T-helper 22 cell (primary cell): ENCODE measurements at regions not wholly inside any gene's neighbourhood (a gene's known extent, or its start where the extent isn't known, plus 50 kb on each side); places are given as distances from the start of the nearest gene placed in this dataset.
A peak's percentile ranks its signal among the peaks of the same experiment; 100 is the strongest.
"Not testable (repeated sequence)": the region's sequence is repeated elsewhere in the genome, so short reads cannot be mapped to it uniquely, and the experiment has no call there.

Experiments used
- DNase-seq: peaks from one replicate; pipeline ENCODE4 v3.0.0-alpha.2; 2020; ENCODE audit warnings: low read depth

- not testable (repeated sequence) for DNase-seq
These were observed 60.6 kb downstream of the GOLGA8T start for GRCh38 chr15:30195355-30196008.

- peak; percentile 13 for DNase-seq
These were observed 61.1 kb downstream of the GOLGA8T start for GRCh38 chr15:30196009-30196375.

GRCh38 chr15:30196769-30197168, 61.9 kb downstream of the GOLGA8T start:
- not testable (repeated sequence) for DNase-seq

GRCh38 chr15:30201517-30201916, 66.7 kb downstream of the GOLGA8T start:
- DNase-seq, result not testable (repeated sequence)

GRCh38 chr15:30213733-30214132, 78.9 kb downstream of the GOLGA8T start:
- DNase-seq, result not testable (repeated sequence)

- DNase-seq, result not testable (repeated sequence)
These were observed 87.0 kb downstream of the GOLGA8T start for GRCh38 chr15:30221803-30222202.

GRCh38 chr15:30222798-30223591, 88.1 kb downstream of the GOLGA8T start:
- not testable (repeated sequence) for DNase-seq

- DNase-seq, result not testable (repeated sequence)
These were observed 90.5 kb downstream of the GOLGA8T start for GRCh38 chr15:30225233-30225891.

GRCh38 chr15:30261432-30262141, 126.7 kb downstream of the GOLGA8T start:
- DNase-seq, result not testable (repeated sequence)

- DNase-seq, result not testable (repeated sequence)
These were observed 127.2 kb downstream of the GOLGA8T start for GRCh38 chr15:30262142-30262460.

GRCh38 chr15:30264000-30264399, 129.1 kb downstream of the GOLGA8T start:
- DNase-seq, result not testable (repeated sequence)

- not testable (repeated sequence) for DNase-seq
These were observed 98.0 kb downstream of the CHRFAM7A start for GRCh38 chr15:30295150-30295844.

- DNase-seq, result not testable (repeated sequence)
These were observed 89.4 kb downstream of the CHRFAM7A start for GRCh38 chr15:30303968-30304367.
